B cell (primary cell): ENCODE measurements at regions not wholly inside any gene's neighbourhood (a gene's known extent, or its start where the extent isn't known, plus 50 kb on each side); places are given as distances from the start of the nearest gene placed in this dataset.

Source experiments
- ATAC-seq: fragments of 200-7000 bp; cut with Tn5 transposase; one replicate; pipeline ENCODE4 v1.10.0; 2021; ENCODE audit warnings: low read depth, mild to moderate bottlenecking, moderate number of reproducible peaks, moderate library complexity
- CTCF ChIA-PET: fragments of 350-600 bp; sonication (Branson Sonifier 250); formaldehyde crosslinking; loops from one replicate; lab custom pipeline; 2021; ENCODE audit warnings: antibody characterized with exemption, inconsistent platforms; lab: Charles Lee
- POLR2A ChIA-PET: fragments of 350-600 bp; sonication (Branson Sonifier 250); formaldehyde crosslinking; loops from one replicate; lab custom pipeline; 2021; ENCODE audit warnings: antibody characterized with exemption; lab: Charles Lee
- DNase-seq: peaks from one replicate; pipeline ENCODE4 v3.0.0; 2013
- H2AFZ ChIP-seq: 2 replicates; pipeline ENCODE4 v1.6.1; 2012; ENCODE audit warnings: mild to moderate bottlenecking, low read depth, low read length; ENCODE audit not compliant: insufficient read depth, poor library complexity, severe bottlenecking
- H3K27ac ChIP-seq, 2 donors: 1 replicate in 1 of 2; 2 replicates in 1 of 2; pipeline ENCODE4 v1.5.1; 2012 to 2013; ENCODE audit warnings: low read length in 2 of 2, mild to moderate bottlenecking in 2 of 2, moderate library complexity in 1 of 2
- H3K27me3 ChIP-seq, 4 experiments: fragments of 200-600 bp in 1 of 4; sonication (generic) in 1 of 4; replicated peaks in 1 of 4; 1 replicate in 2 of 4; 2 replicates in 2 of 4; pipeline versions ENCODE4 v1.6.1 to v1.7.0; 2013 to 2016; ENCODE audit warnings: low read length in 3 of 4, mild to moderate bottlenecking in 2 of 4, mixed read lengths in 1 of 4, moderate library complexity in 1 of 4; ENCODE audit not compliant: insufficient read depth in 4 of 4, control insufficient read depth in 3 of 4; ENCODE audit errors: control extremely low read depth in 1 of 4
- H3K36me3 ChIP-seq, 2 experiments: replicated peaks in 1 of 2; 1 replicate in 1 of 2; 2 replicates in 1 of 2; pipeline versions ENCODE4 v1.6.1 to v1.7.1; 2013; ENCODE audit warnings: low read length in 1 of 2; ENCODE audit not compliant: insufficient read depth in 2 of 2, control insufficient read depth in 1 of 2; ENCODE audit errors: control extremely low read depth in 1 of 2, extremely low read depth in 1 of 2
- H3K4me1 ChIP-seq, 2 donors: fragments of 200-600 bp in 1 of 2; sonication (generic) in 1 of 2; 1 replicate in 1 of 2; 2 replicates in 1 of 2; pipeline versions ENCODE4 v1.5.1 to v1.6.1; 2013 to 2017; ENCODE audit warnings: low read length in 2 of 2; ENCODE audit not compliant: control insufficient read depth in 2 of 2, insufficient read depth in 2 of 2
- H3K4me2 ChIP-seq: replicated peaks from 2 replicates; pipeline ENCODE3; 2012; ENCODE audit warnings: mild to moderate bottlenecking, low read depth, low read length; ENCODE audit not compliant: poor library complexity, severe bottlenecking
- H3K4me3 ChIP-seq, 5 experiments: fragments of 200-600 bp in 1 of 5; sonication (generic) in 1 of 5; 1 replicate in 3 of 5; 2 replicates in 2 of 5; pipeline versions ENCODE4 v1.5.1 to v1.7.0; 2011 to 2016; ENCODE audit warnings: low read length in 4 of 5, mild to moderate bottlenecking in 4 of 5, low read depth in 2 of 5, control low read depth in 1 of 5, moderate library complexity in 1 of 5; ENCODE audit not compliant: insufficient read depth in 1 of 5; ENCODE audit errors: control extremely low read depth in 1 of 5, extremely low read depth in 1 of 5
- H3K79me2 ChIP-seq: fragments of 200-600 bp; sonication (generic); one replicate; pipeline ENCODE4 v1.6.0; 2016; ENCODE audit warnings: low read length; ENCODE audit not compliant: control insufficient read depth, insufficient read depth
- H3K9ac ChIP-seq: fragments of 200-600 bp; sonication (generic); 2 replicates; pipeline ENCODE4 v1.6.1; 2017; ENCODE audit warnings: mild to moderate bottlenecking, low read length, moderate library complexity
- H3K9me3 ChIP-seq, 3 donors: one replicate each; pipeline versions ENCODE4 v1.6.1 to v1.7.1; 2013; ENCODE audit warnings: low read length in 2 of 3; ENCODE audit not compliant: control insufficient read depth in 2 of 3, insufficient read depth in 1 of 3; ENCODE audit errors: control extremely low read depth in 1 of 3
- H4K20me1 ChIP-seq: 2 replicates; pipeline ENCODE4 v1.6.0; 2012; ENCODE audit warnings: mild to moderate bottlenecking, low read length; ENCODE audit not compliant: insufficient read depth, control insufficient read depth, poor library complexity, severe bottlenecking
- H3K27ac Mint-ChIP-seq: one replicate; pipeline ENCODE4 v1.8.0; 2021; ENCODE audit warnings: mixed read lengths
- H3K27me3 Mint-ChIP-seq: one replicate; pipeline ENCODE4 v1.8.0; 2021; ENCODE audit warnings: mixed read lengths
- H3K4me1 Mint-ChIP-seq: one replicate; pipeline ENCODE4 v1.8.0; 2021; ENCODE audit warnings: mixed read lengths
- H3K4me3 Mint-ChIP-seq: one replicate; pipeline ENCODE4 v1.8.0; 2021; ENCODE audit warnings: mixed read lengths
- H3K9me3 Mint-ChIP-seq: one replicate; pipeline ENCODE4 v1.8.0; 2022; ENCODE audit warnings: mixed read lengths; ENCODE audit not compliant: insufficient read depth
- CTCF ChIP-seq: fragments of 200-600 bp; IDR thresholded peaks from one replicate; pipeline ENCODE4 v1.8.0; 2022; ENCODE audit warnings: antibody characterized with exemption, mild to moderate bottlenecking
- EZH2 ChIP-seq: IDR thresholded peaks from 2 replicates; pipeline ENCODE4 v1.6.1; 2012; ENCODE audit warnings: borderline replicate concordance, low read depth, mild to moderate bottlenecking, moderate library complexity, low read length; ENCODE audit not compliant: insufficient read depth, poor library complexity, severe bottlenecking
- WGBS: methylation state at CpG from one replicate; pipeline ENCODE4 v1.1.5; 2013; ENCODE audit warnings: missing lambda C conversion rate; ENCODE audit not compliant: insufficient coverage; 5-methylcytosine and 5-hydroxymethylcytosine counted together
- intact Hi-C: fragments of 100-400 bp; cut with micrococcal nuclease; formaldehyde crosslinking; loops from one replicate; pipeline ENCODE4 v1.10.0; 2022

- Histone ChIP-seq H3K79me2 (no peaks in the 10 kb centered on the region), H4K20me1 (no peaks in the 10 kb centered on the region), H3K36me3 (no peaks in the 10 kb centered on the region), H3K4me1 (no peaks in the 10 kb centered on the region), H3K27me3 (no peaks in the 10 kb centered on the region), H2AFZ (no peak overlapping the region), H3K4me2 (no peak overlapping the region), H3K9ac (no peak overlapping the region), H3K4me3 (no peak overlapping the region), H3K9me3 (peaks cover 0 to 14% (median 4%) of the 10 kb centered on the region in 3 donors), H3K27ac (no peak overlapping the region)
- WGBS, result no CpG with 5 or more reads among the region's 1 CpG
- ATAC-seq (no peak), DNase-seq (no peak)
- TF ChIP-seq EZH2 (no peak), CTCF (no peak)
- Mint-ChIP-seq H3K4me3 (no peak overlapping the region), H3K4me1 (no peaks in the 10 kb centered on the region), H3K9me3 (peaks cover 4% of the 10 kb centered on the region), H3K27me3 (no peaks in the 10 kb centered on the region), H3K27ac (no peak overlapping the region)
- ChIA-PET CTCF (no interaction called here), POLR2A (no interaction called here)
- intact Hi-C loops, result no loop called here
Observed at GRCh38 chr9:118362123-118362522, 657.9 kb downstream of the TLR4 start.

- ATAC-seq, result no peak
- H3K27me3 Mint-ChIP-seq, result no peaks in the 10 kb centered on the region
- no CpG with 5 or more reads among the region's 3 CpGs for WGBS
- H3K4me2 ChIP-seq, result no peak overlapping the region
- no peak overlapping the region for H3K27ac ChIP-seq
- H3K4me3 ChIP-seq, result no peak overlapping the region
- H3K4me1 ChIP-seq, result no peaks in the 10 kb centered on the region
- intact Hi-C loops, result no loop called here
- ChIA-PET CTCF (no interaction called here), POLR2A (no interaction called here)
- H3K4me1 Mint-ChIP-seq, result no peaks in the 10 kb centered on the region
- H3K79me2 ChIP-seq, result no peaks in the 10 kb centered on the region
- H3K4me3 Mint-ChIP-seq, result no peak overlapping the region
- H4K20me1 ChIP-seq, result no peaks in the 10 kb centered on the region
- H3K9me3 ChIP-seq, result peaks cover 0 to 14% (median 4%) of the 10 kb centered on the region in 3 donors
- no peaks in the 10 kb centered on the region for H3K36me3 ChIP-seq
- H3K9ac ChIP-seq, result no peak overlapping the region
- no peaks in the 10 kb centered on the region for H3K27me3 ChIP-seq
- no peak overlapping the region for H2AFZ ChIP-seq
- peaks cover 4% of the 10 kb centered on the region for H3K9me3 Mint-ChIP-seq
- no peak for DNase-seq
- no peak overlapping the region for H3K27ac Mint-ChIP-seq
- no peak for TF ChIP-seq CTCF
- no peak for TF ChIP-seq EZH2
Observed at GRCh38 chr9:118362596-118362995, 658.4 kb downstream of the TLR4 start.
